HL-60 (cell line): ENCODE measurements at regions not wholly inside any gene's neighbourhood (a gene's known extent, or its start where the extent isn't known, plus 50 kb on each side); places are given as distances from the start of the nearest gene placed in this dataset.

Experiments used
- GABPA ChIP-seq: IDR thresholded peaks from 2 replicates; pipeline ENCODE4 v1.6.1; 2012; ENCODE audit warnings: low read depth
- POLR2AphosphoS5 ChIP-seq: IDR thresholded peaks from 2 replicates; pipeline ENCODE4 v1.6.1; 2012; ENCODE audit warnings: low read depth
- REST ChIP-seq: IDR thresholded peaks from 2 replicates; pipeline ENCODE4 v1.6.1; 2012; ENCODE audit warnings: low read depth; ENCODE audit not compliant: insufficient replicate concordance
- TF ChIP-seq, protein P1 (sequence below): IDR thresholded peaks from one replicate; pipeline ENCODE4 v1.5.1; 2011; ENCODE audit warnings: low read length, control low read depth, inconsistent platforms; ENCODE audit not compliant: insufficient read depth

GRCh38 chr18:45201489-45201888 is 413.8 kb upstream of the SLC14A2 start:
- TF ChIP-seq POLR2AphosphoS5: no peak
- TF ChIP-seq, protein P1, sequence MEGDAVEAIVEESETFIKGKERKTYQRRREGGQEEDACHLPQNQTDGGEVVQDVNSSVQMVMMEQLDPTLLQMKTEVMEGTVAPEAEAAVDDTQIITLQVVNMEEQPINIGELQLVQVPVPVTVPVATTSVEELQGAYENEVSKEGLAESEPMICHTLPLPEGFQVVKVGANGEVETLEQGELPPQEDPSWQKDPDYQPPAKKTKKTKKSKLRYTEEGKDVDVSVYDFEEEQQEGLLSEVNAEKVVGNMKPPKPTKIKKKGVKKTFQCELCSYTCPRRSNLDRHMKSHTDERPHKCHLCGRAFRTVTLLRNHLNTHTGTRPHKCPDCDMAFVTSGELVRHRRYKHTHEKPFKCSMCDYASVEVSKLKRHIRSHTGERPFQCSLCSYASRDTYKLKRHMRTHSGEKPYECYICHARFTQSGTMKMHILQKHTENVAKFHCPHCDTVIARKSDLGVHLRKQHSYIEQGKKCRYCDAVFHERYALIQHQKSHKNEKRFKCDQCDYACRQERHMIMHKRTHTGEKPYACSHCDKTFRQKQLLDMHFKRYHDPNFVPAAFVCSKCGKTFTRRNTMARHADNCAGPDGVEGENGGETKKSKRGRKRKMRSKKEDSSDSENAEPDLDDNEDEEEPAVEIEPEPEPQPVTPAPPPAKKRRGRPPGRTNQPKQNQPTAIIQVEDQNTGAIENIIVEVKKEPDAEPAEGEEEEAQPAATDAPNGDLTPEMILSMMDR: no peak
- TF ChIP-seq REST: no peak
- TF ChIP-seq GABPA: no peak
